Transverse colon (tissue), 3 donors: ENCODE measurements at regions not wholly inside any gene's neighbourhood (a gene's known extent, or its start where the extent isn't known, plus 50 kb on each side); places are given as distances from the start of the nearest gene placed in this dataset.

ENCODE experiments used
- POLR2A ChIP-seq: fragments of 450-650 bp; IDR thresholded peaks from one replicate; pipeline ENCODE4 v1.6.1; 2016; ENCODE audit warnings: antibody characterized with exemption, mild to moderate bottlenecking, moderate library complexity
- POLR2AphosphoS5 ChIP-seq, 3 donors: sonication (generic); formaldehyde crosslinking; IDR thresholded peaks; one replicate each; pipeline ENCODE4 v1.6.1; 2016; ENCODE audit warnings: antibody characterized with exemption in 3 of 3

- no peak for TF ChIP-seq POLR2A
- no peak for TF ChIP-seq POLR2AphosphoS5 (IDR thresholded peaks at IDR 0.05)
Measured at GRCh38 chrX:121298499-121298898, 251.1 kb downstream of the GLUD2 start.
